ENCODE measurements at regions not wholly inside any gene's neighbourhood (a gene's known extent, or its start where the extent isn't known, plus 50 kb on each side); places are given as distances from the start of the nearest gene placed in this dataset.

GRCh38 chr15:26438718-26439117, 334.1 kb downstream of the GABRB3 start:
- Histone ChIP-seq H3K27ac (peak overlapping the region; percentile 9 to 91), H3K9me3 (no peaks in the 10 kb centered on the region), H3K27me3 (no peaks in the 10 kb centered on the region), H3K4me3 (no peak overlapping the region), H3K36me3 (no peaks in the 10 kb centered on the region), H3K4me1 (peaks cover 3 to 18% of the 10 kb centered on the region in 2 donors)
- no peak for TF ChIP-seq CTCF (IDR thresholded peaks at IDR 0.05)
- DNase-seq (ENCODE audit: low spot score) = no peak

GRCh38 chr15:26438316-26438715, 334.6 kb downstream of the GABRB3 start:
- TF ChIP-seq CTCF (IDR thresholded peaks at IDR 0.05) = no peak
- H3K4me1 ChIP-seq = peaks cover 3 to 22% of the 10 kb centered on the region in 2 donors
- H3K27ac ChIP-seq = peak overlapping the region; percentile 9 to 14

GRCh38 chr15:26433818-26434217, 339.0 kb downstream of the GABRB3 start:
- DNase-seq (ENCODE audit: low spot score) = no peak
- H3K9me3 ChIP-seq = no peaks in the 10 kb centered on the region
- no peak overlapping the region for H3K4me3 ChIP-seq
- no peak for TF ChIP-seq CTCF (IDR thresholded peaks at IDR 0.05)
- H3K27me3 ChIP-seq = no peaks in the 10 kb centered on the region
- H3K36me3 ChIP-seq = no peaks in the 10 kb centered on the region
- peak overlapping the region; percentile 29 to 48 for H3K27ac ChIP-seq
- peaks cover 0 to 13% of the 10 kb centered on the region in 2 donors for H3K4me1 ChIP-seq

More at GRCh38 chr15:26438316-26438715, 334.6 kb downstream of the GABRB3 start:
- DNase-seq (ENCODE audit: low spot score) = no peak
- no peaks in the 10 kb centered on the region for H3K9me3 ChIP-seq
- no peaks in the 10 kb centered on the region for H3K27me3 ChIP-seq
- H3K4me3 ChIP-seq = no peak overlapping the region
- no peaks in the 10 kb centered on the region for H3K36me3 ChIP-seq

GRCh38 chr15:26433060-26433459, 339.8 kb downstream of the GABRB3 start:
- no peak for DNase-seq (ENCODE audit: low spot score)
- TF ChIP-seq CTCF (IDR thresholded peaks at IDR 0.05) = no peak
- peak overlapping the region in 1 of 2 donors; percentile 29 for H3K27ac ChIP-seq
- H3K36me3 ChIP-seq = no peaks in the 10 kb centered on the region
- H3K27me3 ChIP-seq = no peaks in the 10 kb centered on the region
- no peaks in the 10 kb centered on the region for H3K9me3 ChIP-seq
- H3K4me1 ChIP-seq = peaks cover 0 to 13% of the 10 kb centered on the region in 2 donors
- H3K4me3 ChIP-seq = no peak overlapping the region

GRCh38 chr15:26421065-26421464, 351.8 kb downstream of the GABRB3 start:
- TF ChIP-seq CTCF (IDR thresholded peaks at IDR 0.05) = no peak
- H3K27me3 ChIP-seq = no peaks in the 10 kb centered on the region
- peak overlapping the region; percentile 47 to 76 for H3K27ac ChIP-seq
- H3K36me3 ChIP-seq = no peaks in the 10 kb centered on the region
- peaks cover 0 to 8% of the 10 kb centered on the region in 2 donors for H3K4me1 ChIP-seq
- no peak for DNase-seq (ENCODE audit: low spot score)
- H3K9me3 ChIP-seq = no peaks in the 10 kb centered on the region
- no peak overlapping the region for H3K4me3 ChIP-seq

- DNase-seq (ENCODE audit: low spot score) = no peak
- Histone ChIP-seq H3K27me3 (no peaks in the 10 kb centered on the region), H3K4me1 (peaks cover 0 to 13% of the 10 kb centered on the region in 2 donors), H3K4me3 (peak overlapping the region; percentile 27 to 40), H3K9me3 (no peaks in the 10 kb centered on the region), H3K36me3 (no peaks in the 10 kb centered on the region), H3K27ac (peak overlapping the region; percentile 71 to 74)
- no peak for TF ChIP-seq CTCF (IDR thresholded peaks at IDR 0.05)
Measured at GRCh38 chr15:26395624-26396023, 377.2 kb downstream of the GABRB3 start.
